ENCODE measurements at regions not wholly inside any gene's neighbourhood (a gene's known extent, or its start where the extent isn't known, plus 50 kb on each side); places are given as distances from the start of the nearest gene placed in this dataset.

DNA sequence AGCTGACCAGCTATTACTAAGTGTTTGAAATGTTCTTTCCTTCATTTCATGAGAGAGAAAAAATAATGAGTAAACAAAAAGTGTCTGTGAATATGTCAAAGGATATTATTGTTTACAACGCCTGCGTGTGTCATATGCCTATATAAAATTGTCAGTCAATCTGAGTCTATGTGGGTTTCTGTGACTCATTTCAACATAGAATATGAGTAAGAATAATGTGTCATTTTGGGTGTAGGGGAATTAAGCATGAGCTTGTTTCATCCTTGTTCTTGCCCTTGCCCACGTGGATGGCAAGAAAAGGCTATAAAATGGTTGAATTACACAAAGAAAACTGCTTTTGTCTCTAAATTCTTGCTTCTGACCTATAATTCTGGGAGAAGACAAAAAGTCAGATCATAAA is 466.0 kb downstream of the PTH2R start:
- TF ChIP-seq, protein P1, sequence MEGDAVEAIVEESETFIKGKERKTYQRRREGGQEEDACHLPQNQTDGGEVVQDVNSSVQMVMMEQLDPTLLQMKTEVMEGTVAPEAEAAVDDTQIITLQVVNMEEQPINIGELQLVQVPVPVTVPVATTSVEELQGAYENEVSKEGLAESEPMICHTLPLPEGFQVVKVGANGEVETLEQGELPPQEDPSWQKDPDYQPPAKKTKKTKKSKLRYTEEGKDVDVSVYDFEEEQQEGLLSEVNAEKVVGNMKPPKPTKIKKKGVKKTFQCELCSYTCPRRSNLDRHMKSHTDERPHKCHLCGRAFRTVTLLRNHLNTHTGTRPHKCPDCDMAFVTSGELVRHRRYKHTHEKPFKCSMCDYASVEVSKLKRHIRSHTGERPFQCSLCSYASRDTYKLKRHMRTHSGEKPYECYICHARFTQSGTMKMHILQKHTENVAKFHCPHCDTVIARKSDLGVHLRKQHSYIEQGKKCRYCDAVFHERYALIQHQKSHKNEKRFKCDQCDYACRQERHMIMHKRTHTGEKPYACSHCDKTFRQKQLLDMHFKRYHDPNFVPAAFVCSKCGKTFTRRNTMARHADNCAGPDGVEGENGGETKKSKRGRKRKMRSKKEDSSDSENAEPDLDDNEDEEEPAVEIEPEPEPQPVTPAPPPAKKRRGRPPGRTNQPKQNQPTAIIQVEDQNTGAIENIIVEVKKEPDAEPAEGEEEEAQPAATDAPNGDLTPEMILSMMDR (IDR thresholded peaks at IDR 0.05) = no peak
- no peak for TF ChIP-seq POLR2A (IDR thresholded peaks at IDR 0.05)
